BLaER1 treated with 17β-estradiol and CSF1 and Interleukin-3, amounts not matched to agents 10 nM and 100 nM (cell line): ENCODE measurements at regions not wholly inside any gene's neighbourhood (a gene's known extent, or its start where the extent isn't known, plus 50 kb on each side); places are given as distances from the start of the nearest gene placed in this dataset.

Experiments
- H3K27ac ChIP-seq, 11 experiments: shearing (Covaris generic); formaldehyde crosslinking; 2 replicates each; pipeline ENCODE4 v1.8.1; 2022
- H3K27me3 ChIP-seq, 11 experiments: shearing (Covaris generic); formaldehyde crosslinking; 2 replicates each; pipeline ENCODE4 v1.8.1; 2022
- H3K36me3 ChIP-seq, 11 experiments: shearing (Covaris generic); formaldehyde crosslinking; 2 replicates each; pipeline ENCODE4 v1.8.1; 2022
- H3K4me1 ChIP-seq, 10 experiments: shearing (Covaris generic); formaldehyde crosslinking; 2 replicates each; pipeline ENCODE4 v1.8.1; 2022
- H3K4me2 ChIP-seq, 11 experiments: shearing (Covaris generic); formaldehyde crosslinking; 2 replicates each; pipeline ENCODE4 v1.8.1; 2022
- H3K4me3 ChIP-seq, 10 experiments: shearing (Covaris generic); formaldehyde crosslinking; 2 replicates each; pipeline ENCODE4 v1.8.1; 2022
- H3K9ac ChIP-seq, 11 experiments: shearing (Covaris generic); formaldehyde crosslinking; 2 replicates each; pipeline ENCODE4 v1.8.1; 2022
- H3K9me3 ChIP-seq, 11 experiments: shearing (Covaris generic); formaldehyde crosslinking; replicated peaks in 1 of 11; 2 replicates each; pipeline ENCODE4 v1.8.1; 2022
- H4K20me1 ChIP-seq, 11 experiments: shearing (Covaris generic); formaldehyde crosslinking; 2 replicates each; pipeline ENCODE4 v1.8.1; 2022
- Cebpa-rat ChIP-seq, 11 experiments: shearing (Covaris generic); IDR thresholded peaks; 2 replicates each; pipeline ENCODE4 v1.8.1; 2022

- no peaks in the 10 kb centered on the region for H4K20me1 ChIP-seq
- H3K36me3 ChIP-seq = no peaks in the 10 kb centered on the region
- no peak overlapping the region for H3K4me2 ChIP-seq
- no peak overlapping the region for H3K9ac ChIP-seq
- no peaks in the 10 kb centered on the region for H3K27me3 ChIP-seq
- no peak overlapping the region for H3K4me3 ChIP-seq
- no peak overlapping the region for H3K27ac ChIP-seq
- no peak for TF ChIP-seq Cebpa-rat (IDR thresholded peaks at IDR 0.05)
- no peaks in the 10 kb centered on the region for H3K9me3 ChIP-seq
- no peaks in the 10 kb centered on the region for H3K4me1 ChIP-seq
Measured at GRCh38 chr5:120297616-120298015, 166.5 kb upstream of the PRR16 start.

GRCh38 chr5:120298981-120299380, 165.1 kb upstream of the PRR16 start:
- Histone ChIP-seq H3K4me1 (peaks cover 0 to 1% (median 0%) of the 10 kb centered on the region in 10 experiments; a peak in 2 of 20 replicates), H3K9ac (no peak overlapping the region)
- TF ChIP-seq Cebpa-rat (IDR thresholded peaks at IDR 0.05) = no peak

GRCh38 chr5:120304663-120305062, 159.4 kb upstream of the PRR16 start:
- Histone ChIP-seq H3K9me3 (no peaks in the 10 kb centered on the region), H4K20me1 (no peaks in the 10 kb centered on the region), H3K4me3 (no peak overlapping the region), H3K36me3 (no peaks in the 10 kb centered on the region), H3K4me2 (peak overlapping the region in 1 of 11 experiments; percentile 18; a peak in 2 of 22 replicates), H3K27ac (no peak overlapping the region), H3K27me3 (no peaks in the 10 kb centered on the region), H3K4me1 (peaks cover 0 to 13% (median 0%) of the 10 kb centered on the region in 10 experiments; a peak in 4 of 20 replicates), H3K9ac (no peak overlapping the region)
- no peak for TF ChIP-seq Cebpa-rat (IDR thresholded peaks at IDR 0.05)

More at GRCh38 chr5:120298981-120299380, 165.1 kb upstream of the PRR16 start:
- Histone ChIP-seq H3K9me3 (no peaks in the 10 kb centered on the region), H3K27me3 (no peaks in the 10 kb centered on the region), H3K36me3 (no peaks in the 10 kb centered on the region), H3K27ac (no peak overlapping the region), H4K20me1 (no peaks in the 10 kb centered on the region), H3K4me2 (no peak overlapping the region), H3K4me3 (no peak overlapping the region)

GRCh38 chr5:120306303-120306702, 157.8 kb upstream of the PRR16 start:
- no peaks in the 10 kb centered on the region for H3K36me3 ChIP-seq
- no peak overlapping the region for H3K9ac ChIP-seq
- TF ChIP-seq Cebpa-rat (IDR thresholded peaks at IDR 0.05) = no peak
- H3K4me3 ChIP-seq = no peak overlapping the region
- H3K9me3 ChIP-seq = no peaks in the 10 kb centered on the region
- no peak overlapping the region for H3K27ac ChIP-seq
- no peak overlapping the region for H3K4me2 ChIP-seq
- H3K4me1 ChIP-seq = peaks cover 0 to 13% (median 0%) of the 10 kb centered on the region in 10 experiments; a peak in 4 of 20 replicates
- no peaks in the 10 kb centered on the region for H3K27me3 ChIP-seq
- H4K20me1 ChIP-seq = no peaks in the 10 kb centered on the region

GRCh38 chr5:120314191-120314590, 149.9 kb upstream of the PRR16 start:
- no peak overlapping the region for H3K27ac ChIP-seq
- H4K20me1 ChIP-seq = no peaks in the 10 kb centered on the region
- no peaks in the 10 kb centered on the region for H3K36me3 ChIP-seq
- no peak for TF ChIP-seq Cebpa-rat (IDR thresholded peaks at IDR 0.05)
- H3K9ac ChIP-seq = no peak overlapping the region
- H3K9me3 ChIP-seq = peaks cover 0 to 5% (median 0%) of the 10 kb centered on the region in 11 experiments; a peak in 2 of 22 replicates
- no peaks in the 10 kb centered on the region for H3K4me1 ChIP-seq
- no peak overlapping the region for H3K4me2 ChIP-seq
- H3K4me3 ChIP-seq = no peak overlapping the region
- no peaks in the 10 kb centered on the region for H3K27me3 ChIP-seq

GRCh38 chr5:120320626-120321025, 143.5 kb upstream of the PRR16 start:
- Histone ChIP-seq H3K4me3 (no peak overlapping the region), H3K36me3 (no peaks in the 10 kb centered on the region), H4K20me1 (no peaks in the 10 kb centered on the region), H3K27me3 (no peaks in the 10 kb centered on the region), H3K27ac (no peak overlapping the region), H3K9ac (no peak overlapping the region), H3K4me1 (no peaks in the 10 kb centered on the region), H3K9me3 (peaks cover 0 to 10% (median 4%) of the 10 kb centered on the region in 11 experiments; a peak in 7 of 22 replicates), H3K4me2 (no peak overlapping the region)
- no peak for TF ChIP-seq Cebpa-rat (IDR thresholded peaks at IDR 0.05)

- no peaks in the 10 kb centered on the region for H3K36me3 ChIP-seq
- no peaks in the 10 kb centered on the region for H4K20me1 ChIP-seq
- H3K9me3 ChIP-seq = peaks cover 0 to 19% (median 5%) of the 10 kb centered on the region in 11 experiments; a peak in 7 of 22 replicates
- H3K4me2 ChIP-seq = no peak overlapping the region
- no peaks in the 10 kb centered on the region for H3K4me1 ChIP-seq
- H3K27ac ChIP-seq = no peak overlapping the region
- no peak overlapping the region for H3K9ac ChIP-seq
- no peak for TF ChIP-seq Cebpa-rat (IDR thresholded peaks at IDR 0.05)
- H3K4me3 ChIP-seq = no peak overlapping the region
- H3K27me3 ChIP-seq = no peaks in the 10 kb centered on the region
Measured at GRCh38 chr5:120326651-120327050, 137.4 kb upstream of the PRR16 start.

GRCh38 chr5:120327180-120327579, 136.9 kb upstream of the PRR16 start:
- Histone ChIP-seq H3K9me3 (peaks cover 0 to 19% (median 5%) of the 10 kb centered on the region in 11 experiments; a peak in 7 of 22 replicates), H3K27me3 (no peaks in the 10 kb centered on the region), H3K4me1 (no peaks in the 10 kb centered on the region), H3K4me3 (no peak overlapping the region), H3K4me2 (no peak overlapping the region), H4K20me1 (no peaks in the 10 kb centered on the region), H3K36me3 (no peaks in the 10 kb centered on the region), H3K27ac (no peak overlapping the region), H3K9ac (no peak overlapping the region)
- TF ChIP-seq Cebpa-rat (IDR thresholded peaks at IDR 0.05) = no peak

- H3K4me2 ChIP-seq = no peak overlapping the region
- no peaks in the 10 kb centered on the region for H3K27me3 ChIP-seq
- H3K36me3 ChIP-seq = no peaks in the 10 kb centered on the region
- no peaks in the 10 kb centered on the region for H3K4me1 ChIP-seq
- no peak overlapping the region for H3K4me3 ChIP-seq
- no peak overlapping the region for H3K27ac ChIP-seq
- H4K20me1 ChIP-seq = no peaks in the 10 kb centered on the region
- no peak for TF ChIP-seq Cebpa-rat (IDR thresholded peaks at IDR 0.05)
- peaks cover 0 to 19% (median 5%) of the 10 kb centered on the region in 11 experiments; a peak in 7 of 22 replicates for H3K9me3 ChIP-seq
- H3K9ac ChIP-seq = no peak overlapping the region
Measured at GRCh38 chr5:120329095-120329494, 135.0 kb upstream of the PRR16 start.

- H3K9ac ChIP-seq = no peak overlapping the region
- TF ChIP-seq Cebpa-rat (IDR thresholded peaks at IDR 0.05) = no peak
- no peaks in the 10 kb centered on the region for H3K27me3 ChIP-seq
- H3K4me2 ChIP-seq = no peak overlapping the region
- H3K36me3 ChIP-seq = no peaks in the 10 kb centered on the region
- no peaks in the 10 kb centered on the region for H3K4me1 ChIP-seq
- H3K4me3 ChIP-seq = no peak overlapping the region
- H3K27ac ChIP-seq = no peak overlapping the region
- H3K9me3 ChIP-seq = peaks cover 0 to 13% (median 0%) of the 10 kb centered on the region in 11 experiments; a peak in 5 of 22 replicates
- H4K20me1 ChIP-seq = no peaks in the 10 kb centered on the region
Measured at GRCh38 chr5:120330558-120330957, 133.5 kb upstream of the PRR16 start.
